ENCODE measurements at regions not wholly inside any gene's neighbourhood (a gene's known extent, or its start where the extent isn't known, plus 50 kb on each side); places are given as distances from the start of the nearest gene placed in this dataset.

DNA sequence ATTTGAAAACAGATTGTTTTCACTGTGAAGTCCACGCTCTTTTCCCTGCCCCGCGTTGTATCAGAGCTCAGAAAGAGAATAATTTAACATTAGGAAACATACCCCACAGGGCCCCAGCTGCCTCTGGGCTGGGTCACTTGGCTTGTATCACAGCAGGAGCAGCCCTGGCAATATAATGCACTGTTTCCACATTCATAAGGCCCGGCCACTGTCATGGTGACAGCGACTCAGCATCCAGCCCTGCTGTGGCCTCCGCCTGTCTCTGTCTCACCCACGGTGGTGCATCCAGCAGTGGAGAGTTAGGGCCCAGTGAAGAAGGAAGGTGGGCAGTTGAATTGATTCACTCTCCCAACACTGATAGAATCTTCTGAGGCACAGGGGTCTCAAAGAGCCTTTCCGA lies 188.9 kb downstream of the NSG2 start:
- DNase-seq (ENCODE audit: low read depth) = no peak

GRCh38 chr5:174235221-174236011 lies 189.9 kb downstream of the NSG2 start:
- no peak for DNase-seq (ENCODE audit: low read depth)

DNA sequence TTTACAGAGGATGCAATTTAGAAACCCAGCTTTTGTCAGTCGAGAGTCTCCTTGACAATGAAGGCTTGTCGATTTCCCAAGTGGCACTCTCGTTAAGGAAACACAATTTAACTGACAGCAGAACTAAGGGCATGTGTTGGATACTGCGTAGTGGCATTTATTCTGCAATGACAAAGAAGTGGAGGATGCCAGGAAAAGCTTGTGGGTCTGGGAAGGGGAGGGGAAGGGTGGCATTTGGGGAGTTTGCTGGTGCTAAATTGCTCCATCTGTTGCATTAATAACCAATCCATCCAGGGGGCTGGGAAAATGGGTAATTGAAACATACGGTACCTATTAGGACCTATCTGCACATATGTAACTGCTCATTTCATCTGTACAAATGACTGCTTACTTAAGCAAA lies 190.6 kb downstream of the NSG2 start:
- DNase-seq (ENCODE audit: low read depth) = no peak

DNA sequence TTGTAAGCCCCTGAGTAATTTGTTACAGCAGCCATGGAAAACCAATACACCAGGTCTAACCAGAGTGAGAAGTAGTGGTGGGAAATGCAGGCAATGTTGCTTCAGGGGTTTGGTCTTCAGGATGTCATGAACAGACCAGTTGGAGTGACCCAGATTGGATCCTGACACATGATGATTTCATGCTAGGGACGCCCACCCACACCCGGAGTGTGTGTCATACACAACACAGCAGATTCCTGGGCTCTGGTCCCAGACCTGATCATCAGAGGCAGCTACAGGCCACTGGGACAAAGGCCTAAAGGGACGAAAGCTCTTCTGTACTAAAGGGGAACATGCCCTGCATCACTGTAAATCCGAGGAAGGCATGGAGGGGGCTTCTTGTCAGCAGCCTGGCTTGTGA lies 194.2 kb downstream of the NSG2 start:
- DNase-seq (ENCODE audit: low read depth) = no peak

DNA sequence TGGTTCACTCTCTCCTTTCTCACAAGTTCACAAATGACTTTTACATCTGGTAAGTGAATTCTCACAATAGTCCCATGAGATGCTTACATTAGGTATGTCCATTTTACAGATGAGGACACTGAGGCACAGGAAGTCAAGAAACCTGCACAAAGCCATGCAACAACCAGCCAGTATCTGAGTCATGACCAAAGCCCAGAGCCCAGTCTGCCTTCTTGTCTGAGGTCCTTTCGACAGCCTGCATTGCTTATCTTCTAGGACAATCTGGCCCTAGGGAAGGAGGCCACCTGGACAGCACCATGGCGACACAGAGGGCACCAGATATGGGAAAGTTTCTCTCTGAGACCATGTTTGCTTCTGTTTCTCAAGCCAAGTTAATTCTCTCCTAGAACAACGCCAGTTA lies 197.1 kb downstream of the NSG2 start:
- DNase-seq (ENCODE audit: low read depth) = no peak

GRCh38 chr5:174243904-174244303 lies 198.4 kb downstream of the NSG2 start:
- DNase-seq (ENCODE audit: low read depth) = no peak

GRCh38 chr5:174245516-174246075 lies 200.1 kb downstream of the NSG2 start:
- DNase-seq (ENCODE audit: low read depth) = no peak

DNA sequence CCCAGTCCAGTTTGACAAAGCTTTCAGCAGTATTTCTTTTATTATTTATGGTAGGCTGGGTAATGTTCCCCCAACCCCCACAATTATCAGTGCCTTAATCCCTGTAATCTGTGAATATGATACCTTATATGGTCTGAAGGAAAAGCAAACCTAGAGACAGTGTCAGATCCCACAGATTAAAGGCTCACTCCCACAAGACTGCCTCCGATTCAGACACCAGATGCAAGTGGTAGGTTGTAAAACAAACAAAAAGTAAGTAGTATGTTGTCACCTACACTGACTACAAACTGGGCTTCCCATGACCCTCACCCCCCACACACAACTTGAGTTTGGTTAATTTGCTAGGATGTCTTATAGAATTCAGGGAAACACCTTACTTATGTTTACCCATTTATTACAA lies 201.2 kb downstream of the NSG2 start:
- DNase-seq (ENCODE audit: low read depth) = no peak

- no peak for DNase-seq (ENCODE audit: low read depth)
These were observed 201.8 kb downstream of the NSG2 start for GRCh38 chr5:174247301-174247700.

GRCh38 chr5:174251305-174252000 lies 205.9 kb downstream of the NSG2 start:
- no peak for DNase-seq (ENCODE audit: low read depth)

DNA sequence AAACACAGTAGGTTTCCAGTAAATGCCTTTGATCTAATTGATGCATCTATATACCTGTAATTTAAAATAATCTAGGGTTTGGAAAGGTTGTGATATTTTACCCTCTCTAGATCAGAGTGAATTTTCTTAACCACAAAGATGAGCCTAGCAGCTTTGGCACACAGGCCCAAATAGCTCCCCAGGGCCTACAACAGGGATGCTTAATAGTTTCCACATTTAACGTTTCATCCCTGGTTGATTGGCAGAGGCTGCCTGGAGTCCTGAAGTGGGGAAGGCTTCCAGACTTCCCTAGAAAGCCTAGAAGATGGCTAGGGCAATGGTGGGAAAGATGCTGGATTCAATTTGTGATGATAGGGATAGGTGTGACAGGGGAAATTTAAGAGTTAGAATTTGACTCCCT lies 206.6 kb downstream of the NSG2 start:
- no peak for DNase-seq (ENCODE audit: low read depth)

DNA sequence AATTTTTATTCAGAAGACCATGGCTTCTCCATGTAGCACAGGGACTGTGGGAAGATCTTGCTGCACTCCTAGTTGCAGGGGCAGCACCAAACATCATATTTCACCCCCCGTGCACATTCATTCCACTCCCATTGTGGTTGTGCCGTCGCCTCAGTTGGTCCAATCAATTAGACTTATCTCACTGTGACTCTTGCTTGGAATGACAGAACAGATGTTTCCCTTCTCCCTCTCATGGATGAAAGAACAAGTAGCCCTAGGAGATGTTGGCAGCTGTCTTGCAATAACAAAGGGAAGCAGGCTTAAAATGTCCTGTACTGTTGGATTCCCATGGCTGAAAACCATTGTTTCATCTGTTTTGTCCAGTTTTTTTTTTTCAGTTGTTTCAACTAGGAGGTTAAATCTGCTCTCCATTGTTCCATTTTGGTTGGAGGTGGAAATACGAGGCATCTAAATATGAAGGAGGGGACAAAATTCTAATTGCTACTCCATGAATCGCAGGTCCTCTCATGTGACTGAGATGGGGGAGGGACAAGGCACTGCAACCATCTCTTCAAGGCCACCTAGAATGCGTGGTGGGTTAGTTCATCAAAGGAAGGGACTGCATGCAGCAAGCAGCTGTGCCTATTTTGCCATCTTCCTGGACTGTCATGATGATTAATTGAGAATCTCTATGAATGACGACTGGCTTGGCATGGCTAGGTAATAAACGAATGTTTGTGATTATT lies 214.4 kb downstream of the NSG2 start:
- no peak for DNase-seq (ENCODE audit: low read depth)

DNA sequence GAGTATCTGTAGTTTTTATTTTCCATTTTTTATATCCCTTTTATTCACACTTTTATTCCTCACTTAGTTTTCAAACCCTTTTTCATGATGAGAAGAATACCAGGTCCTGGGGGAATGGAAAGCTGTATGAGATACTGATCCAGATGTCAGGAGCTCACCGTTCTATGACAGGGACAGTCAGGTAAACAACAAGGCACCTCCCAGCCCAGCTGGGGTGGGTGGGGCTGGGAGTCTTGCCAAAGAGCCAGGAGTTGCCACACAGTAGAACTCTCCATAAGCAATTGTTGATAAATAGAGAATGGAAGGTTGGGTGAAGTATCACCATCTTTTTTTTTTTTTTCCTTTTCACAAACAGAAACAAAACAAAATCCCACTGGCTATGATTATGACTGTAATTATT lies 225.8 kb downstream of the NSG2 start:
- no peak for DNase-seq (ENCODE audit: low read depth)

DNA sequence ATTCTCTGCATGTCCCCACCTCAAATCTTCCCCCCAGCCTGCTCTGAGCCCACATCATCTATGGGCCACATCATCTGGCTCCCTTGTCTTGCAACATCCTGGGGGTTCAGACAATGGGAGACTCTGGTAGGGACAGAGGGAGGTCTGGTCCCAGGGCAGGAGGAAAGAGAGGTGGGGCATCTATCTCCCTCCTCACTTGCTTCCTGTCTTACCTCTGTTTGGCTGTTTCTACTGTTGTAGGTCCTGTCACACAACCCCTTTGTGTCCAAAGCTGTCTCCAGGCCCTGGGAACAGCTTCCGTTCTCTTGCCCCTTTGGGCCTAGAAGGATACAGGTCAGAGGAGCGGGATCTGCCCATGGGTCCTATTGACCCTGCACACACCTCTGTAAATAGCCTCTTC lies 227.2 kb downstream of the NSG2 start:
- DNase-seq (ENCODE audit: low read depth) = no peak

DNA sequence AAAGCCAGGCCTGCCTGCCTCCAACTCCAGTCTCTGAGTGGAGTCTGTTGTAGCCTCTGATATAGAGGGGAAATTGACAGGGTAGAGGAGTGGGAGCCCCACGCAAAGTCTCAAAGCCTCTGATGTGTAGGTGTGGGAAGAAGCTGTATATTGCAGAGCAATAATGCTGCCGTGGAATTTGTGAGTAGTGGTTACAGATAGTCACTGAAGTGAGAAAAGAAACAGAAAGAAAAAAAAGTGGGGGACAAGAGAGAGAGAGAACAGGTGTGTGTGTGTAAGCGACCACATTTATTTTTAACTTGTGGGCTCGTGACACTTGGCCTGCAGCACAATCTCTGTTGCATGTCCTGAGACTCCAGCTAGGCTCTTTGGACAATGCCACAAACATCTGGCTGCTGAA lies 227.8 kb downstream of the NSG2 start:
- DNase-seq (ENCODE audit: low read depth) = no peak

GRCh38 chr5:174275959-174276358 lies 230.5 kb downstream of the NSG2 start:
- no peak for DNase-seq (ENCODE audit: low read depth)

- DNase-seq (ENCODE audit: low read depth) = no peak
These were observed 235.7 kb downstream of the NSG2 start for GRCh38 chr5:174281089-174281760.

DNA sequence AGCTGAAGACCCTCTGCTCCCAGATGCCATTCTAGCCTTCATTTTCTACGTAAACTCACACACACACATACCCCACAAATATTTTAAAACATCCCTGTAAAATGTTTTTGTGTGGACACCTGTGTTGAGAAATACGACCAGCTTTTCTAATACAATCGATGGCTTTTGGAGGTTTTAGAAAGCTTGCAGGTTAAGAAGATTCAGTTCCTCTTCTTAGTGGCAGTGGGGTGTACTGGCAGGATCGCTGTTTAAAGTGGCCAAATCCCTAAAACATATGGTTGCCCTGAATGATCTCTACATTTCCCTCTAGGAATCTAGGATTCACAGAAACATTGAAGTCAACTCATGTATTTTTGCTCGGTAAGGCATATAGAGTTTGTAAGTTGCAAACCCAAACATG lies 236.3 kb downstream of the NSG2 start:
- DNase-seq (ENCODE audit: low read depth) = no peak

GRCh38 chr5:174282391-174282790 lies 236.9 kb downstream of the NSG2 start:
- DNase-seq (ENCODE audit: low read depth) = no peak

DNA sequence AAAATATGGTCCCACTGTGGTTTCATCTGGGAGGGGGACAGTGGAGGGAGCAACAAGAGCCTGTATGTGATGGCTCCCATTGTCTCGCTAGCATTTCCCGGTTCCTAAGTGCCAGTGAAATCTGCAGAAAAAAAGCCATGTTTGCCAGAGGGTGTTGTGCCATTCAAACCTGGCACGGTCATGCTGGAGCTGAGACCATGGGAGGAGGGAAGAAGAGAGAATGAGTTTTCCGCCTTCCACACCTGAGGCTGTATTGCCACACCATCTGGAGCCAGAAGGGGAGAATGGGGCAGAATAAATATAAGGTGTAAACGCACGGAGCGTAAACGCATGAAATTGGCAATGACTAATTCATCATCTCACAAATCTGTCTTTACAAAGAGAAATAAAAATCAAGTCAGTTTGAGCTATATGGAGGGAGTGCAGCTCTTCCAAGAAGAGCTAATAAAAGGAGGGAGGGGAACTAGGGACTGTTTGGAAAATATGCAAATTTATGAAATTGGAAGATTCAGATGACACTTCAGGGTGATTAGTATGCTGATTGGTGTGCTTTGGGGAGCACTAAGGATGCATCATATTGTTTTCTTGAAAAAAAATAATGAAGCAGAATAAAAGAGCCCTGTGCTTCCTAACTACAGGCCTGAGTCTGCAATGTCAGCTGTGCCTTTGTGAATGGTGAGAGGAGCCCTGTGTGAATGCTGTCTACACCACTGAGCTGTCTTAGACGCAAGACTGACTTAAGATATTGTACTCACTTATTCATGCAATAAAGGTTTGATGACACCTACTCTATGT lies 237.9 kb downstream of the NSG2 start:
- no peak for DNase-seq (ENCODE audit: low read depth)

GRCh38 chr5:174284873-174285272 lies 239.4 kb downstream of the NSG2 start:
- DNase-seq (ENCODE audit: low read depth) = no peak

All from forelimb muscle (tissue), 1 donor.